H1 (cell line): ENCODE measurements at regions not wholly inside any gene's neighbourhood (a gene's known extent, or its start where the extent isn't known, plus 50 kb on each side); places are given as distances from the start of the nearest gene placed in this dataset.

Experiments
- HDAC6 ChIP-seq: IDR thresholded peaks from one replicate; pipeline ENCODE4 v1.7.1; 2012; ENCODE audit warnings: low read depth, mild to moderate bottlenecking, inconsistent platforms, low read length, moderate library complexity
- RAD21 ChIP-seq, 2 experiments: IDR thresholded peaks in 1 of 2; conservative IDR thresholded peaks in 1 of 2; 2 replicates each; pipeline ENCODE4 v1.6.1; 2011; ENCODE audit warnings: low read depth in 2 of 2, low read length in 2 of 2, improper control_type of control experiment in 1 of 2, inconsistent platforms in 1 of 2, mild to moderate bottlenecking in 1 of 2, moderate library complexity in 1 of 2

GRCh38 chr1:82318265-82318664 is 517.5 kb downstream of the ADGRL2 start (continued):
- TF ChIP-seq RAD21 (IDR thresholded peaks at IDR 0.05 in 1 of 2, conservative IDR thresholded peaks at IDR 0.05 in 1 of 2; ENCODE audit: low read depth in 2 of 2, low read length in 2 of 2), result no peak
- TF ChIP-seq HDAC6, result no peak
